ENCODE measurements at regions not wholly inside any gene's neighbourhood (a gene's known extent, or its start where the extent isn't known, plus 50 kb on each side); places are given as distances from the start of the nearest gene placed in this dataset.

DNA sequence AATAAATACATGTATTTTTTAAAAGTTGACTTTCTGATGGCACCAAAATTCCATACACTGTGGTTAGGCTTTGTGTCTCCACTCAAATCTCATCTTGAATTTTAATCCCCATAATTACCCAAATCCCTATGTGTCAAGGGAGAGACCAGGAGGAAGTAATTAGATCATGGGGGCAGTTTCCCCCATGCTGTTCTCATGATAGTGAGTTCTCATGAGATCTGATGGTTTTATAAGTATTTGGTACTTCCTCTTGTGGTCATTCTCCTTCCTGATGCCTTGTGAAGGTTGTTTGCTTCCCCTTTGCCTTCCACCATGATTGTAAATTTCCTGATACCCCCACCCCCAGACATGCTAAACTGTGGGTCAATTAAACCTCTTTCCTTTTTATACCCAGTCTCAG lies 1218.4 kb upstream of the PRMT6 start:
- H3K36me3 ChIP-seq (ENCODE audit: control insufficient read depth, insufficient read depth, low read length): no peaks in the 10 kb centered on the region
- no peak overlapping the region for H3K4me3 ChIP-seq (ENCODE audit: low read depth, low read length)
- no peaks in the 10 kb centered on the region for H3K9me3 ChIP-seq (ENCODE audit: control insufficient read depth, insufficient read depth, low read length)
- H3K27me3 ChIP-seq (ENCODE audit: control insufficient read depth, insufficient read depth, low read length): no peaks in the 10 kb centered on the region
- no peaks in the 10 kb centered on the region for H3K4me1 ChIP-seq (ENCODE audit: control insufficient read depth, insufficient read depth, low read length)
- no peak overlapping the region for H3K9ac ChIP-seq (ENCODE audit: low read depth, low read length)

DNA sequence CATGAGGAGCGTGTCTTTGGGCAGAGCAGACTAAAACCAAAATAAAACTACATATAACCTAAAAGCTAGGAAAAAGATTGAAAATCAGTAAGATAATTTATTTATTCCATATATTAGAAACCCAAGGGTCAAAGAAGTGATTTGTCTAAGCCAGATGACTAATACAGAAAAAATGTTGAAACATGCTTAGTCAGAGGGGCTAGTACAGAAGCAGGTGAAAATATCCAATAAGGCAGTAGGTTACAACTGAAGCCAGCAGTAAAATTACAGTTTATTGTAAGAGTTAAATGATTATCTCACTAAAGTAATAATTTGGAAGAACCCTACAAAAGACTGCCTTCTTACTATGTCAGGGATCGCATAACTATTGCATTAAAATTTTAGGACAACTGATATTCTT lies 1190.9 kb upstream of the PRMT6 start:
- no peaks in the 10 kb centered on the region for H3K27me3 ChIP-seq (ENCODE audit: control insufficient read depth, insufficient read depth, low read length)

DNA sequence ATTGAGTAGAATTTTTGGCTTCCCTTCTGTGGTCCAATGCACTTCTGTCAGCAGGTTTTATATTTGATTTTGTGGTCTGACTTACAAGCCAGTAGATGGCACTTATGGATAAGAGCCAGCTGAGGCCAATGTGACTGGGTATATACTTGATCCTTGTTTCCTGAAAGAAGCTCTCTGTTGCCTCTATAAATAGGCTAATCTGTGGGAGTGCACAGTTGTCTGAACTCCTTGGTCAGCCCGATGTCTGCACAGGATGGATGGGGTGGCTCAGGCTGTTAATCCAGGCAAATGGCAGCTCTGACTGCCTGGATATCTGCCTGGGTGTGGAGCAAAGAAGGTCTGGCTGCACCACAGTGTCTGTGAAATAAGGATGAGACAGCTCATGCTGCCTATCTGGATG lies 1183.7 kb upstream of the PRMT6 start:
- Histone ChIP-seq H3K9ac (ENCODE audit: low read depth, low read length) (no peak overlapping the region), H3K4me1 (ENCODE audit: control insufficient read depth, insufficient read depth, low read length) (no peaks in the 10 kb centered on the region), H3K27me3 (ENCODE audit: control insufficient read depth, insufficient read depth, low read length) (no peaks in the 10 kb centered on the region), H3K36me3 (ENCODE audit: control insufficient read depth, insufficient read depth, low read length) (no peaks in the 10 kb centered on the region), H3K4me3 (ENCODE audit: low read depth, low read length) (no peak overlapping the region), H3K9me3 (ENCODE audit: control insufficient read depth, insufficient read depth, low read length) (no peaks in the 10 kb centered on the region)

More for the DNA sequence above, 1190.9 kb upstream of the PRMT6 start:
- Histone ChIP-seq H3K36me3 (ENCODE audit: control insufficient read depth, insufficient read depth, low read length) (no peaks in the 10 kb centered on the region), H3K4me3 (ENCODE audit: low read depth, low read length) (no peak overlapping the region), H3K9ac (ENCODE audit: low read depth, low read length) (no peak overlapping the region), H3K4me1 (ENCODE audit: control insufficient read depth, insufficient read depth, low read length) (no peaks in the 10 kb centered on the region), H3K9me3 (ENCODE audit: control insufficient read depth, insufficient read depth, low read length) (no peaks in the 10 kb centered on the region)

DNA sequence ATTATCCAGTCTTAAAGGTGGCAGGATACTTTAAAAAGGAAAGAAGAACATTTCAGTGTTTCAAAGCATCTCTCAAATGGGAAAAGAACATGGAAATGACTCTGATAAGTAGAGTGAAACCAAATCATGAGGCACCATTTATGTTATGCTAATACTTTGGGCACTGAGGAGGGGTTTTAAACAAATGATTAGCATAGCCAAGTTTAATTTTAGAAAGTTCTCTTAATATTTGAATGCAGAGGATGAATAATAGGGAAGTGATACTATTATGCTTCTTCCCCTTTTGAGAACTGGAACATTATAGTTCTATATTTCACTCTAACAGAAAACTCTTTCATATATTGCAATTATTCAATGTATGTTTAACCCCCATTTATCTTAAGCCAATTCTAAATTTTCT lies 1181.9 kb upstream of the PRMT6 start:
- Histone ChIP-seq H3K9me3 (ENCODE audit: control insufficient read depth, insufficient read depth, low read length) (no peaks in the 10 kb centered on the region), H3K4me1 (ENCODE audit: control insufficient read depth, insufficient read depth, low read length) (no peaks in the 10 kb centered on the region), H3K9ac (ENCODE audit: low read depth, low read length) (no peak overlapping the region), H3K27me3 (ENCODE audit: control insufficient read depth, insufficient read depth, low read length) (no peaks in the 10 kb centered on the region), H3K36me3 (ENCODE audit: control insufficient read depth, insufficient read depth, low read length) (no peaks in the 10 kb centered on the region), H3K4me3 (ENCODE audit: low read depth, low read length) (no peak overlapping the region)

DNA sequence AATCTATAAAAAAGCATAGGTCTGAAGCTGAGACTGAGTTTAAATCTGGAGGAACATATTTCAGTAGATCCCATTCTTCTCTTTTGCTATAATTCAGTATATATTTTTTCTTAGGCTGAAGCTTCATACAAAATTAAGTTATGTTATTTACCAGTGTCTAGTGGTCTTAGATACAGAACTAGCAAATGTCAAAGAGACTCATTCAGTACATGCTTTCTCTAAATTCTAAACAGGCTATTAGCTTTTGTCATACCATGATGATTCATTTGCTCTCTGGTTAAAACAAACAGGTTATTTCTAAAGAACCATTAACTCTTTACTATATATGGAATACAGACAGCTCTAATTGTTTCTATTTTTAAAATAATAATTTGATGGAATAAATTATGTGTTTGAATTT lies 1170.2 kb upstream of the PRMT6 start:
- no peak overlapping the region for H3K9ac ChIP-seq (ENCODE audit: low read depth, low read length)
- H3K36me3 ChIP-seq (ENCODE audit: control insufficient read depth, insufficient read depth, low read length): no peaks in the 10 kb centered on the region
- no peak overlapping the region for H3K4me3 ChIP-seq (ENCODE audit: low read depth, low read length)
- no peaks in the 10 kb centered on the region for H3K4me1 ChIP-seq (ENCODE audit: control insufficient read depth, insufficient read depth, low read length)
- H3K27me3 ChIP-seq (ENCODE audit: control insufficient read depth, insufficient read depth, low read length): no peaks in the 10 kb centered on the region
- no peaks in the 10 kb centered on the region for H3K9me3 ChIP-seq (ENCODE audit: control insufficient read depth, insufficient read depth, low read length)

DNA sequence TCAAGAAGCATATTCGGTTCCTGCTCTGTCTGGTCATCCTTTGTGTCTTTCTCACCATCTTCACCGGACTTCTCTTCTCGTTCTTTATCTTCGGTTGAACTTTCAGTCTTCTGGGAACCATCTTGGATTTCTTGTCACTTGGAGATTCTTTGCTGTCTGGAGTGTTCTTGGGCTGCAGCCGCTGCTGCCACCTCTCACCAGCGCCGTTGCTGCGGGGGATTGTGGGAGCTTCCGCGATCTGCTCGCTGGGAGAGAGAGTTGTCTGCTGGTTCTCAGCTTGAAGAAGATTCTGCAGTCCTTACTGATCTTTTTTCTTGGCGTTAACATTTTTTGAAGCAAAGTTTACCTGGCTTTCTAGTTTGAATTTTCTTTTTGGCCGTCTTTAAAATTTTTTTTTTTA lies 1165.2 kb upstream of the PRMT6 start:
- Histone ChIP-seq H3K36me3 (ENCODE audit: control insufficient read depth, insufficient read depth, low read length) (no peaks in the 10 kb centered on the region), H3K27me3 (ENCODE audit: control insufficient read depth, insufficient read depth, low read length) (no peaks in the 10 kb centered on the region), H3K9me3 (ENCODE audit: control insufficient read depth, insufficient read depth, low read length) (no peaks in the 10 kb centered on the region)

DNA sequence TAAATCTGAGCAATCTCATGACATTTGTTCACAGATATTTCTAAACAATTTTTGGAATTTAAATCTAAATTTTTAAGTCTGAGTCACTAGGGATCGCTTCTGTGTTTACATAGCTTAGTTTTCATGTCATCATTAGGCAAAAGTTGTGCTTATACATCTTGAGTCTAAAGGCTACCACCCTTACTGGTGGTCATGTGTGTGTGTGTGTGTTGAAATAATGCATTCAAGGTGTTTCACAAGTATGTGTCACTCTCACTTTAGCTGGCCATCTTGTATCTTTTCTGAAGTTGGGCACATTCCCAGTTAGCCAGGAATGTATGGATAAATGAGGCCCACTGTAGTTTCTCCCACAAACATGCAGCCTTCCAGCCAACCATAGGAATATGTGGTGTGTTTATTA lies 1162.5 kb upstream of the PRMT6 start:
- H3K9ac ChIP-seq (ENCODE audit: low read depth, low read length): no peak overlapping the region

More for the DNA sequence above, 1165.2 kb upstream of the PRMT6 start:
- Histone ChIP-seq H3K4me3 (ENCODE audit: low read depth, low read length) (no peak overlapping the region), H3K4me1 (ENCODE audit: control insufficient read depth, insufficient read depth, low read length) (no peaks in the 10 kb centered on the region), H3K9ac (ENCODE audit: low read depth, low read length) (no peak overlapping the region)

DNA sequence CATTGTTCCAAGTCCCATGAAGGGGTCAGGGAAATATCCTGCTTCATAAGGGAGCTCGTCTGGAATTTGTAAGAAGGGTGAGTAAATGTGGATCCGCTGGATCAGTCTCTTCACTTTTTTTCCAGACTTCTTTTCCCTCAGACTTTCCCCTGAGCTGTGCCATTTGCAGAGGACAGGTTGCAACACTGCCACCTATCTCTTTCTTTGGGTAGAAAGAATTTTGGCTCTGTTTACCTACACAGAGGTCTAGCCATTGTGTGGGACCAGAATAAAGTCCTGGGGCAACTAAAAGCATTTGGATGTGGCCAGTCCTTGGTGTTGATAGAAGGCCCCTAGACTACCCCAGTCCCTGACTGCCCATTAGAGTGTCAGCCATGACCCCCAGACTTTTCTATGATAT lies 1146.7 kb upstream of the PRMT6 start:
- no peak overlapping the region for H3K4me3 ChIP-seq (ENCODE audit: low read depth, low read length)
- H3K9ac ChIP-seq (ENCODE audit: low read depth, low read length): no peak overlapping the region
- no peaks in the 10 kb centered on the region for H3K36me3 ChIP-seq (ENCODE audit: control insufficient read depth, insufficient read depth, low read length)
- no peaks in the 10 kb centered on the region for H3K9me3 ChIP-seq (ENCODE audit: control insufficient read depth, insufficient read depth, low read length)
- H3K4me1 ChIP-seq (ENCODE audit: control insufficient read depth, insufficient read depth, low read length): no peaks in the 10 kb centered on the region
- no peaks in the 10 kb centered on the region for H3K27me3 ChIP-seq (ENCODE audit: control insufficient read depth, insufficient read depth, low read length)

More for the DNA sequence above, 1162.5 kb upstream of the PRMT6 start:
- H3K4me3 ChIP-seq (ENCODE audit: low read depth, low read length): no peak overlapping the region
- no peaks in the 10 kb centered on the region for H3K27me3 ChIP-seq (ENCODE audit: control insufficient read depth, insufficient read depth, low read length)
- H3K4me1 ChIP-seq (ENCODE audit: control insufficient read depth, insufficient read depth, low read length): no peaks in the 10 kb centered on the region
- no peaks in the 10 kb centered on the region for H3K36me3 ChIP-seq (ENCODE audit: control insufficient read depth, insufficient read depth, low read length)
- H3K9me3 ChIP-seq (ENCODE audit: control insufficient read depth, insufficient read depth, low read length): no peaks in the 10 kb centered on the region

DNA sequence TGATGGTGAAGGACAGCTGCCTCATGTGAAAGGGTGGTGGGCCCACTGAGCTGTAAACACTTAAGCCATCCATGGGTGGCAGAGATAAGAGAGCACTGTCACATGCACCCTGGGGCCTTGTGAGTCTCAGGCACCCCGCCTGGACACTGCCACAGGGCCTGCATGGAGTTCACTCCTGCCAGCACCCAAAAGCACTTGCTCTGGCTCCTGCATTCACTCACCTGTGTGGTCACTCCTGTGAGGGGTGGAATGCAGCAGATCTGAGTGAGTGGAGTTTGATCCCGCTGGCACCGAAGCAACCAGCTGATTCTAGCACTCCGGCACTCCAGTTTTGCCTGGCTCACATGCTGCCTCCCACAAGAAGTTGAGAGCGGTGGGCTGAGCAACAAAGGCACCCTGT lies 1142.1 kb upstream of the PRMT6 start:
- H3K4me1 ChIP-seq (ENCODE audit: control insufficient read depth, insufficient read depth, low read length): no peaks in the 10 kb centered on the region
- no peak overlapping the region for H3K4me3 ChIP-seq (ENCODE audit: low read depth, low read length)
- no peaks in the 10 kb centered on the region for H3K9me3 ChIP-seq (ENCODE audit: control insufficient read depth, insufficient read depth, low read length)
- no peak overlapping the region for H3K9ac ChIP-seq (ENCODE audit: low read depth, low read length)
- H3K36me3 ChIP-seq (ENCODE audit: control insufficient read depth, insufficient read depth, low read length): no peaks in the 10 kb centered on the region
- H3K27me3 ChIP-seq (ENCODE audit: control insufficient read depth, insufficient read depth, low read length): no peaks in the 10 kb centered on the region

DNA sequence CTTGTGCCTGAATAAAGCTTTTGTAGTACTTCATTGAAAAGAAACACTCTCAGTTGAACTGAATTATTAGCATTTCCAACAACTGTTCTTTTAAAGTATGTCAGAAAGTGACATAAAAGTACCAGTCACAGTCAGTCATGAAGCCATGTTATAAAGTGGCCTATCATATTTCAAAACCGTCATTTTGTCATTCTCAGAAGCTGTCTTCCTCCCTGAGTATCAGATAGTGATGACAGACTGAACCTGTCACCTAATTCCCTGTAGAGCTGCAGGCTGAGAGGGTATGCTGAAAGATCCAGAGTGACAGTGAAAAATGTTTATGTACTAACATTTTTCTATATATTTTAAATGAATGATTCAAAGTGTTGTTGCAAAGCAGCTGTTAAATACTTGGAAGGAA lies 1121.7 kb upstream of the PRMT6 start:
- Histone ChIP-seq H3K9ac (ENCODE audit: low read depth, low read length) (no peak overlapping the region), H3K36me3 (ENCODE audit: control insufficient read depth, insufficient read depth, low read length) (no peaks in the 10 kb centered on the region), H3K9me3 (ENCODE audit: control insufficient read depth, insufficient read depth, low read length) (no peaks in the 10 kb centered on the region), H3K27me3 (ENCODE audit: control insufficient read depth, insufficient read depth, low read length) (no peaks in the 10 kb centered on the region), H3K4me1 (ENCODE audit: control insufficient read depth, insufficient read depth, low read length) (no peaks in the 10 kb centered on the region), H3K4me3 (ENCODE audit: low read depth, low read length) (no peak overlapping the region)

DNA sequence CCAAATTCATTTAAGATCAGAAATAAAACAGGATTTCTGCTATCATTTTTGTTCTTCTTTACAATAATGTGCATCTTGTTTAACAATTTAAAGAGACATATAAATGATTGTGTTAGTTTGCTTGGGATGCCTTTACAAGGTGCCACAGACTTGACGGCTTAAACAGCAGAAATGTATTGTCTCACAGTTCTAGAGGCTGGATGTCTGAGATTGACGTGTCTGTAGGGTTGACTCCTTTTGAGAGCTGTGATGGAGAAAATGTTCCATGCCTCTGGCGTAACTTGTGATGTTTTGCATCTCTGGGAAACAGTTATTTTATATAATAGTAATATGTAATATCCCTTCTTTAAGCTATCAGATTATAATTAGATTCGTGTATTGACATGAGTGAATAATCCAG lies 1091.6 kb upstream of the PRMT6 start:
- Histone ChIP-seq H3K4me1 (ENCODE audit: control insufficient read depth, insufficient read depth, low read length) (no peaks in the 10 kb centered on the region), H3K36me3 (ENCODE audit: control insufficient read depth, insufficient read depth, low read length) (no peaks in the 10 kb centered on the region), H3K9ac (ENCODE audit: low read depth, low read length) (no peak overlapping the region), H3K4me3 (ENCODE audit: low read depth, low read length) (no peak overlapping the region), H3K27me3 (ENCODE audit: control insufficient read depth, insufficient read depth, low read length) (no peaks in the 10 kb centered on the region), H3K9me3 (ENCODE audit: control insufficient read depth, insufficient read depth, low read length) (no peaks in the 10 kb centered on the region)

DNA sequence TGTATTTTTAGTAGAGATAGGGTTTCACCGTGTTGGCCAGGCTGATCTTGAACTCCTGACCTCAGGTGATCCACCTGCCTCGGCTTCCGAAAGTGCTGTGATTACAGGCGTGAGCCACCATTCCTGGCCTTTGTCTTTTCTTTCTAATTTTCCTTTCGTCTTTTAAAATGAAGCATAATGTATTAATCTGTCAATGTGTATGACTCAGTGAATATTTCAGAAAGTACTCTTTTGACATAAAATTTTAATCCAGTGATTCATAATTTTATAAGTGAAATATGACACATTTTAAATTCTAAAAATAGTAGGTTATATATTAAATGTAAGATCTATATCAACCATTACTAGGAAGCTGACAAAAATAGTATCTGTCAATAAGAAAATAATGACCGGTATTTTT lies 1059.0 kb upstream of the PRMT6 start:
- no peaks in the 10 kb centered on the region for H3K9me3 ChIP-seq (ENCODE audit: control insufficient read depth, insufficient read depth, low read length)
- no peaks in the 10 kb centered on the region for H3K36me3 ChIP-seq (ENCODE audit: control insufficient read depth, insufficient read depth, low read length)
- no peak overlapping the region for H3K9ac ChIP-seq (ENCODE audit: low read depth, low read length)
- no peak overlapping the region for H3K4me3 ChIP-seq (ENCODE audit: low read depth, low read length)
- no peaks in the 10 kb centered on the region for H3K4me1 ChIP-seq (ENCODE audit: control insufficient read depth, insufficient read depth, low read length)
- no peaks in the 10 kb centered on the region for H3K27me3 ChIP-seq (ENCODE audit: control insufficient read depth, insufficient read depth, low read length)

Measured in iPS-15b (cell line).